Right lobe of liver (tissue), 4 donors: ENCODE measurements at regions not wholly inside any gene's neighbourhood (a gene's known extent, or its start where the extent isn't known, plus 50 kb on each side); places are given as distances from the start of the nearest gene placed in this dataset.

Experiments
- CTCF ChIP-seq, 4 donors: fragments of 200-600 bp in 3 of 4; fragments of 450-650 bp in 1 of 4; IDR thresholded peaks; one replicate each; pipeline versions ENCODE4 v1.5.1 to v1.8.0; 2016 to 2022; ENCODE audit warnings: antibody characterized with exemption in 4 of 4, mild to moderate bottlenecking in 2 of 4
- POLR2A ChIP-seq: fragments of 450-650 bp; IDR thresholded peaks from one replicate; pipeline ENCODE4 v1.6.1; 2017; ENCODE audit warnings: antibody characterized with exemption, mild to moderate bottlenecking
- donor health status: DM: no; HTN: no; CAD: no.
- donor health status: DM: no; HTN: no; CAD: no.
- donor health status: DM: no; HTN: yes; CAD: no.

- TF ChIP-seq POLR2A, result no peak
- TF ChIP-seq CTCF (IDR thresholded peaks at IDR 0.05), result no peak
Observed at GRCh38 chr12:63079791-63080502, 71.1 kb downstream of the AVPR1A start.
